Ureter (tissue), 1 donor: ENCODE measurements at regions not wholly inside any gene's neighbourhood (a gene's known extent, or its start where the extent isn't known, plus 50 kb on each side); places are given as distances from the start of the nearest gene placed in this dataset.
"Not testable (repeated sequence)": the region's sequence is repeated elsewhere in the genome, so short reads cannot be mapped to it uniquely, and the experiment has no call there.

Source experiments
- DNase-seq: peaks from one replicate; pipeline ENCODE4 v3.0.0-alpha.2; 2020; ENCODE audit warnings: low spot score
- donor health status: DM: yes; HTN: yes; CAD: no.

DNA sequence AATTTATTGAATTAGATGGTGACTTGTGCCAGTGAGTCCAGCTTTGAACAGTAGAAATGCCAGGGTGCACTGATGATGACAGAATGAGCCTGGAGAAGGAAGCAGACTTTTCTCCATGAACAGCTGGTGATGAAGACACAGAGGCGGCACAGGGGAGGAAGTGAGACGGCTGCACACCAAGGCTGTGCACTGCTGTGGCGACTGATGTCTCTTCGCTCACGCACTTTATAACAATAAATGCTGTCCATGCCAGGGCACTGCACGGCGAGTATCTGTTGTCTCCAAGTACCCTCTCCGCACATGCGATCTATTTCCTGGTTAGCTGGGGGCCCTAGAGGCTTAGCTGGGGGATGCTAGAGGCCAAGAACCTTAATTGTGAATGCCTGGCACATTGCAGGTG is 175.2 kb downstream of the TMEM200C start:
- DNase-seq: no peak

DNA sequence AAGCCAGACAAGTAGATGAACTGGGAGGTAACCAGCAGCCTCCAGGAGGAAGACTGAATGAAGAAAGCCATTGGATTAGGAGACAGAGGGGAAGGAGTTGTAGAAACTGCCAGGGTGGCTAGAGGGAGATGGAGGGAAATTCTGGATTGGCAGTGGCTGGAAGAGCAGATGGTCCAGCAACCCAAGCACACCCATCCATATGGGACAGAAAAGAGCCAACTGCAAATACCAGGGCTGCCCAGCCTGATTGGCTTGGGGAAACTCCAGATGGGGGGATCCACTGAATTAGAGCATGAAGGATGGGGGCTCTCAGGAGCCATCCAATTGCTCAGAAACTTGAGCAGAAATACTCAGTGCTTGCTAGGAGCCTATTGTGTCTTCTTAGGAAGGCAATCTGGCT is 173.5 kb upstream of the EPB41L3 start:
- DNase-seq: no peak

DNA sequence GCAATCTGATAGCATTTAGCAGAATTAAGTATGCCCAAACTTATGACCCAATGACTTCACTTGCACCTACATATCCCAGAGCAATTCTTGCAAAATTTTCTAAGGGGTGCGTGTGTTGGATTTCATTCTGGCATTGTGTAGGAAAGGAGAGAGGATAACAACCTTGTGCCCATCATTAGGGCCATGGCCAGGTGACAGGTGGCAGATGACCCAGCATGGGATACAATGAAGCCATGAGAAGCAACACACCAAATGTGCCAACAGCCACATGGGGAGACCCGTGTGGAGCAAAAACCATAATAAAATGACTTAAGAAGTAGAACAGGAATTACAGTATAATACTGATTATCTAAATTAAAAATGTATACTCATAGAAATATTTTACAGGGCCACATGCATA is 166.9 kb upstream of the EPB41L3 start:
- no peak for DNase-seq

DNA sequence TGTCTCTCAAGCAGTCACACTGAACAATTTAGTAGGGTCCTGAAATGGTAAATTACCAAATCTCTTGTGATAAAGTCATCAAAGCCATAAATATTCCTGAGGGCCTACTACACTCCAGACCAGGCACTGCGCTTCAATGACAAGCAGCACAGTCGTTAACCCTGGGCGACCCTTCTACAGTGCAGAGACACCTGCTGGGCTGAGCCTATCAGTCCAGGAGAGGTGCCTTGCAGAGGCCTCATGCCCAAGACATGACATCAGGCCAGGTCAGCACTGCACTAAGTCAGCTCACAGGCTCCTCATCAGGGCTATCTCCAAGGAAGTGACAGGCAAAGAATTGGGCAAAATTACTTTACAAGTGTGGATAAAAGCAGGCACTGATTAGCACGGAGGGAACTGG is 166.4 kb upstream of the EPB41L3 start:
- DNase-seq: no peak

DNA sequence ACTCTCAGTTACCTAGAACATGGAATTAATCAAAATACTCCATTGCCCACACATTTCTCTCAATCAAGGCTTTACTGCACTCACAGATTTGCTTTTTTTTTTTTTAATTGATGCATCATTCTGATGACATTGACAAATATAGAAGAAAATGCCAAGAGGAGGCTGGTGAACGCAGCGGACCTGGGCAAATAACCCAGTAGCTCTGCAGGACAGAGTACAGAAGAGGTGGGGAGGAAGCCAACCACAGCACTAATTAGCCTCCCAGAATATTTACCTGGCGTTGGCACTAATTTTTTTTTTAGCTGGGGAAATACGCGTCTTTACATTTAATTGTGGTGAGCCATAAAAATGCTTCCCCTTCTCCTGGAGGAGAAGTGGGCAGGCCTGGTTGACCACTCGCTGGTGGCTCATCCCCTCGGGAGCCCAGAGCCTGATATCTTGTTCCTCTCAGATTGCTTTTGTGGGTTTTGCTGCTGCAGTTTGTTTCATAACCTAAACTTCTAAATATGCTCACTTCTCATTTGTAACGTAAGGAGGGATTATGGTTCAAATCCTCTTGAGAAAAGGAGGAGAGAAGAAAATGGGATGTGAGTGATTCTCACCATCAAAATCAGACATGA is 165.8 kb upstream of the EPB41L3 start:
- DNase-seq: no peak

DNA sequence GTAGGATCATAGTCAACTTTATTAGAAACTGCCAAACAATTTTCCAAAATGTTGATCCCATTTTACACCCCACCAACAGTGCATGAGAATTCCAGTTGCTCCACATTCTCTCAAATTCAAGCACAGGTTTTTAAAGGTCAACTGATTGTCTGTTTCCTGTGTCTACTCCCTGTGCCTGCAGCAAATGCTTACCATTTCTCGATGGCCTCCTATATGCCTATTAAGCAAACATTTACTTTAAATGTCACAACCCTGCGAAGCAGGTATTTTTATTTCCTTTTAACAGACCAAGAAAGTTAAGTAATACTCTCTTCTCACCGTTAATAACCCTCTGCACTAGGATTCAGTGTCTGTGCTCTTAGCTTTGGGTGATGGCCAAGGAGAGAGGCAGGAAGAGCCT is 163.8 kb upstream of the EPB41L3 start:
- no peak for DNase-seq

DNA sequence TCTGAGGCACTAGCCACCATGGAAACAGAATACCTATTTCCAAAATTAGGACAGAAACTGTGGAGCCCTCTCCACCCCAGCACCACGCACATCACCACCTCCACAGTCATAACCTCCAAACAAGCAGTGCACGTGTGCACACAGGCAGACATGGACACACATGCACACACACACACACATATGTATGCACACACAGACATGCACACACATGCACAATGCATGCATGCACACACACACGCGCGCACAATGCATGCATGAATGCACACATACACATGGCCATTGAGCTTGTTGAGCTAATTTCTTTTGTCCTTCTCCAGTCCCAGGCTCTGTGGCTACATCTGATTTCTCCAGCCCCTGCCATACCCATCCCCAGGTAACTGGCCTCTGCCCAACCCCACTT is 161.6 kb upstream of the EPB41L3 start:
- no peak for DNase-seq

DNA sequence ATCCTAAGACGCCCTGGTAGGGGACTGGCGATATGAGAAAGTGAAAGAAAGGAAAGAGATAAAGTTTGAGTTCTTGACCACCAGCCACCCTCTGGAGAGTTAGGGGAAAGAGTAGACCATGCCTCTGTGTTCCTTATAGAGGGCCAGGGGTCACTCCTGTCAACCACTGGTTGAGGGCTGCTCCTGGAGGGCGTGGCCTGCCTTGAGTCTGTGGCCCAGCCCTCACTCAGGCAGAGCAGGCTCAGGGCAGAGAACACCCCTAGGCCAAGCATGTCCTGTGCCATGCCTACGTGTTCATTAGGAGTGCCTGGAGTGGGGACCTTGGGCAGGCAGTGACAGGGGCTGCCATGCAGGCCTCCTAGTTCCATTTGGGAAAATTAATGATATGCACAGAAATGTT is 161.1 kb upstream of the EPB41L3 start:
- no peak for DNase-seq

DNA sequence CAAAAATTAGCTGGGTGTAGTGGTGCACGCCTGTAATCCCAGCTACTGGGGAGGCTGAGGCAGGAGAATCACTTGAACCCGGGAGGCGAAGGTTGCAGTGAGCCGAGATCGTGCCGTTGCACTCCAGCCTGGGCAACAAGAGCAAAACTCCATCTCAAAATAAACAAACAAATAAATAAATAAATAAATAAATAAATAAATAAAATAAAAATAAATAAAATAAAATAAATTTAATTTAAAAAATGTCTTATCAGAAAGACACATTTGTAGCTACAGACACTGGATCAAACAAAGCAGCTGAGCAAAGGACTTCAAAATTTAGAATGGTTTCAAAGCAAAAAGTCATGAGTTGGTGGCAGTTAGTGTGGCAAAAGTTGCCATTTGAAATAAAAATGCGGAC is 158.2 kb upstream of the EPB41L3 start:
- DNase-seq: not testable (repeated sequence)

DNA sequence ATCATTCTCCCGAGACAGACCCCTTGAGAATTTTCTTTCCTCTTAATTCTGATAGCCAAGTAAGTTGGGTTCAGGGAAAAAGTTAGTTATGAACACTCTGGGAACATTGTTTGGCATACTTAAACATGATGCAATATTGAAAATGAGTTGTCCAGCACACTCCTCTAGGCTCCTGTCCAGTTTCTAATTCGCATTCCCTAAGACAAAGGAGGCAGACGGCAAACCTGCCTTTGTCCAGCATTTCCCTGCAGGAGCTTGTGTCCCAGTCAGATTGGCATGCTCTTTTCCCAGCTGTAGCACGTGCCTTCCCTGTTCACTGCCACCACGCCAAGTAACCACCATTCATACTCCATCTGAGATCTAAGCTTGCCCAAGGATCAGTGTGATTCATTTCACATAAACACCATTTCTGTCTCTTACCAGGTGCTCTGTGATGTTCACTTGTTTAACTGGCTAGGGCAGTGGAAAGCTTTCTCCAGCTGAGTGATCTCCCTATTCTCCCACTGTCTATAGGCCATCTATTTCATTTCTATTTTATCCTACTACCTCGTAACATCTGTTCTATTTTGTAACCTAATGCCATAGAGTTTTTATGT is 150.0 kb upstream of the EPB41L3 start:
- no peak for DNase-seq

DNA sequence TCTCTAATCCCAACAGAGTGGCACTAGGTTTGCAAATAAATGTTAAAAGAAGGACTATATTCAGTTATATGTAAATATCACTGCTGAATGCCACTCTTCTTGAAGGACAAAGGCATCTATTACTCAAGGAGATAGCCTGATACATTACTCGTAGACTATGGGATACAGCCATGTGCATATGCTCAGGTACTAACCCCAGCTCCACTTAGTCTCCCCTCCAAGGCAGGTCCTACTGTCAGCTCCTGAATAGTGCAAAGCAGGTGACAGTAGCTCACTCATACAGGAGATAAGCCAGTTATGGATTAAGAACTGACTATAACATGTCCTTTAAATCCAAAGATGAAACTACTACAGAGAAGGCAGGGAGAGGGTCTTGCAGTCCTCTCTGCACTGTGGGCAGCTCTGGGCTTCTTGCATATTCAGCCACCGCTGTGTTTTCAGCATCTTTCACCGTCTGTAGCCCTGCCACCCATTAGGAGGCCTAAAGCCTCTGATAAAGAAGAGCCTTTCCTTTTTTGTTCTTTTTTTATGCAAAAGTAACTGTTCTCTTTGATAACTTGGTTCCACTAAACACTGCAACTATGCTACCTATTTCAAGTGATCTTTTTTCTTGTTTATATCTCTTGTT is 135.1 kb upstream of the EPB41L3 start:
- no peak for DNase-seq

DNA sequence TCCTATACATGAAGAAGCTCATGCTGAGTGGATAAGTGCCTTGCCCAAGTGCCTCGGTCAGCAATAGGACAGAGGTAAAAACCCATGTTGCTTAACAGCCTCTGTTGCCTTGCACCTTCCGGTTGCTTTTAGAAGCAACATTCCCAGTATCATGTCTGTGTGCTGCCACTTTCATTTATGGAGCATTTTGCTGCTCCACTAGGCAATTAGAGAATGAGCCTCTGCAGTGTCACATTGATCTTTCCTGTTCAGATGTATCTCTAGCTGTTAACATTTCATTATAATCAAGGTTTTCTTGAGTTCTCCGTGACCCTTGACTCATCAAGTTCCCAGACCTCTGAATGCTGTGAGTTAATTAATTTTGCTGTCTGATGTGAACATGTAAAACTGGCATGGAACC is 134.5 kb upstream of the EPB41L3 start:
- no peak for DNase-seq

DNA sequence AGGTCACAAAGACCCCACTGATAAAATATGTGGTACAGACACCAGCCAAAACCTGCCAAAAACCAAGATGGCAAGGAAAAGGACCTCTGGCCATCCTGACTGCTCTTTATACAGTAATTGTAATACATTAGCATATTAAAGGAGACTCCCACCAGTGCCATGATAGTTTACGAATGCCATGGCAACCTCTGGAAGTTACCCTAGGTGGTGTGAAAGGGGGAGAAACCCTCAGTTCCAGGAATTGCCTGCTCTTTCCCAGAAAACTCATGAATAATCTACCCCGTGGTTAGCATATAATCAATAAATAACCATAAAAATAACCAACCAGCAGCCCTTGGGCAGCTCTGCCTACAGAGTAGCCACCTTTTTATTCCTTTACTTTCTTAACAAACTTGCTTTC is 129.8 kb upstream of the EPB41L3 start:
- DNase-seq: no peak

DNA sequence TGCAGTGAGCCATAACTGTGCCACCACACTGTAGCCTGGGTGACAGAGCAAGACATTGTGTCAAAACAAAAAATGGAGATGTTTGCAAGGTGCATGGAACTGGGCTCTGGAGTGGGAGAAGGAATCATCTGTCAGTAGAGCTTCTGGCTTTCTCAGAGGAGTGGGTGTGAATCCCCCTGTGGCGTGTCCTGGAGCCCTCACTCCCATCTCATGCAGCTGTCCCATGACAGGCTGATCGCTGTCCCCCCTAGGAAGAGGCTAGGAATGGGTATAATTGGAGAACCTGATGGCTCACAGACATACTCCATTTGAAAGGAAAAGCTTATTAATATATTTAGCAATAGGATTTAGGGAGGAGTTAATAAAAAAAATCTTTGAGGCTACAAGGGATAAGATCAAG is 125.8 kb upstream of the EPB41L3 start:
- DNase-seq: no peak

DNA sequence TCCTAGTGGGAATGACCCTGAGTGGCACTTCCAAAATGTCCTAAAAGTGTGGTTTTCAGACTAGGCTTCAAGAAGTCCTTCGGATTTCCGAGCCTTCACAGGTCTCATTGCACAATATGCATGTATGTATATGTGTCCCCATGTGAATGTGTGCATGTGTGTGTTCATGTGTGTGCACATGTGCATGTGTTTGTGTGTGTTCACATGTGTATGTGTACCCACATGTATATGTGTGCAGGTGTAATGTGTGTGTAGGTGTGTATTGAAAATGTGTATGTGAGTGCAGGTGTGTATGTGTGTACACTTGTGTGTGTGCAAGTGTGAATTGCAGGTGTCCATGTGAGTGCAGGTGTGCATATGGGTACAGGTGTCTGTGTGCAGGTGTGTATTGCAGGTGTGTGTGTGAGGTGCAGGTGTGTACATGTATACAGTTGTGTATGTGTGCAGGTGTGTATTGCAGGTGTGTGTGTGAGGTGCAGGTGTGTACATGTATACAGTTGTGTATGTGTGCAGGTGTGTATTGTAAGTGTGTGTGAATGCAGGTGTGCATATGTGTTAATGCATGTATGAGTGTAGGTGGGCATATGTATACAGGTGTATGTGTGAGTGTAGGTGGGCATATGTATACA is 124.4 kb upstream of the EPB41L3 start:
- no peak for DNase-seq

DNA sequence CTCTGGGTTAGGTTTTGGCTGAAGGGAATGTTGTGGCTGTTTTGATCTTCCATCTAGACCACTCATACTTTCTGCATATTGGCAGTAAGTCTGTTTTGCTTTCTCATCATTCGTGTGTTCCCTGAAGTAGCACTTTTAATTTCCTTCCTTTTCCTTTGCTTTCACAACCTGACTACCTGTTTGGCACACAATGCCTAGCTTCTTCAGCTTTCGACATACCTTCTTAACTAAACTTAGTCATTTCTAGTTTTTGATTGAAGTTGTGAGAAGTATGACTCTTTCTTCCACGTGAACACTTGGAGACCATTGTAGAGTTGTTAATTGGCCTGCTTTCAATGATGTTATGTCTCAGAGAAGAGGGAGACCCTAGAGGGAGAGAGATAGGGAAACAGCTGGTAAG is 123.6 kb upstream of the EPB41L3 start:
- DNase-seq: no peak

DNA sequence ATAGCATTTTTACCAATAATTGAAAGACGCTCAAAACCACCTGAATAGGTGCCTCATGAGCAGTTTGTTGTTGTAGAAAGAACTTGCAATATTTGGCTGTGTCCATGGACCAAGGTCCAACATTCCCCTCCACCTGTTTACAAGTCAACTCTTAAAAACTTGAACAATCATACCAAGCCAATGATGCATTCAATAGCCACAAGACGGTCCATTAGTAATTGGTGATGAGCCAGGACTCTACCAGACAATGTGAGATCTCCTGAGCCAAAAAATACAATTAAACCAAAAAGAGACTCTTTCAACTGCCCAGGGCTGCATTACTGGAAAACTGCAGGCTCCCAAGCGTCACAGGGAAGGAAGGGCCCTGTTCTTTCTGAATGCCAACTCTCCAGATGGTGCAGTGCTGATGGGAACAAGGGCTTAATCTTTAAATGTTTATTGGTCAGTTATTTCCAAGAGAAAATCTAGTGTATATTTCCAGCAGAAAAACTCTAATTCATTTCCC is 118.8 kb upstream of the EPB41L3 start:
- no peak for DNase-seq

DNA sequence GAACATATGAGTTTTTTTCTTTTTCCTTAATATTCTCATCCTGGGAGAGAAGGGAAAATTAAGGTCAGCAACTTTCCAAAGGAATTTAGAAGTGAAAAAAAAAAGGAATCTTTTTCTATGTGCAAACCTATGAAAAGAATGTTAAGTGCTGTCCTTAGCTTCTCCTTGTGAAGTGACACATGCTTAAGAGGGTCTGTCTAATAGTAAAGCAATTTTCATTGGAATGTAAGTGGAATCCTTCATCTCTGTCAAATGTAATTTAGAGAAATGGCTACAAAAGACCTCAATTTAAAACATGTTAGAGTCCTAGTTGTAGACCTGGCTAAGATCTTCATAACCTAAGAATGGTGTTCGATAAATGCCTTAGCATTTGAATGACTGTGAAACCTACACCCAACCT is 117.4 kb upstream of the EPB41L3 start:
- DNase-seq: no peak

DNA sequence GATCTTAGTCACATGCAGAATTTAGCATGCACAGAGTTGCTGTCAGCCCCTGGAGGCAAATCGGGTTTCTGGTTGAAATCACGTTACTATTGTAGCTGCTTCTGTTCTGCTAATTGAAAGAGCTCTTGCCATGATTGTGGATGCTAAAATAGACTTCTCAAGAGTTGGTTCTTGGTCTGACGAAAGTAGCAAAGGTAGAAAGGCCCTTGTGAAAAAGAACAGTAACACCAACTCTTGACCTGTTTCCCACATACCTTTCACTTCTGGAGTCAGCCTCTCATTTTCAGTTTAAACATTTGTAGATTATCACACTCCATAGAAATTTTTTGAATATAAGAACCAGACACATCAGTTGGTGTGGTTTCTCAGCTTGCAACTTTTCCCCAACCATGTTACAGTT is 110.0 kb upstream of the EPB41L3 start:
- DNase-seq: no peak

DNA sequence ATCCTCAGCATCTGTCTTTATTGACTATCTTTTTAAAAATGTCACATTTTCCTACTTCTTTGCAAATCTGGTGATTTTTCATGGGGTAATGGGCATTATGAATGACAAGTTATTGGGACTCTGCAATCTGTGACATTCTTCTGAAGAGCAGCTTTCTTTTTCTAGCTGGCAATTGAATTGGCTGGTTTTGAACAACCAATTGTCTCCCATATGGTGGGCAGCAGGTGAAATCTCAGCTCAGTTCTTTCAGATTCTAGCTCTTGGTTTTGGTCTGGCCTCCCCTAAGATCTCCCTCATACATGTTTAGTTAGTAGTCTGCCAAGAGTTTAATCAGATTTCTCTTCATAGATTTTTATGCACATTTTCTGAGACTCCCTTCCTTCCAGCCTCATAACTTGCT is 107.9 kb upstream of the EPB41L3 start:
- DNase-seq: no peak

DNA sequence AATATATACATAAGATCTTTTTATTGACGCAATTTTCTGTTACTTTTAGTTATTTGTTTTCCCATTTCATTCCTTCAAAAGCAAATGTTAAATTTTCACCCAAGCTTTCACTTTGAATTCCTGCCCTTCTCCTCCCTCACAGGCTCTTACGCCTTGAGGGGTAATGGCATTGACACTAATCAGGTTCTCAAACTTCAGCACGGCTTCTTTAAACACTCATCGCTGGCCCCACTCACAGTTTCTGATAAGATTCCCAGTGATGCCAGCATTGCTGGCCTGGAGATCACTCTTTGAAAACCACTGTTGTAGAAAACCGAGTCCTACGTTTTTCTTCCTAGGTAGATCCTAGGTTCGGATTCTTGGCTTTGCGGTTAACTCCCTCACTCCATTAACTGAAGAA is 105.6 kb upstream of the EPB41L3 start:
- DNase-seq: no peak

DNA sequence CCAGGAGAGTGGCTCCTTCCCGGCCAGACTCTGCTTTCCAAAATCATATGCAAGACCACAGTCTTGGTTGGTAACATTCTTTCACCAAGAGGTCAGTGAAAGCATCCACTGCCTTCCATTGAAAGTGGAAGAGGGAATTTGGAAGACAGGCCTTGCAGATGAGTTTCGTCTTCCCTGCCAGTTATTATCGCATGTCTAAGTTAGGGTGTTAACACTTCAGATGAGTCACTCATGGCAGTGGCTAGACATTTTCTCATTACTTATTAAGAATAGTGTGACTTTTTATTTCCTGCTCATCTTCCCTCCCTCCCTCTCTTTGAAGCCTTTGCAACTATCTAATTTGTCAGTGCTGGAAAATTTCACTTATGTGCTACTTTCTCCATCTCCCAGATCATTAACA is 102.9 kb upstream of the EPB41L3 start:
- DNase-seq: no peak

DNA sequence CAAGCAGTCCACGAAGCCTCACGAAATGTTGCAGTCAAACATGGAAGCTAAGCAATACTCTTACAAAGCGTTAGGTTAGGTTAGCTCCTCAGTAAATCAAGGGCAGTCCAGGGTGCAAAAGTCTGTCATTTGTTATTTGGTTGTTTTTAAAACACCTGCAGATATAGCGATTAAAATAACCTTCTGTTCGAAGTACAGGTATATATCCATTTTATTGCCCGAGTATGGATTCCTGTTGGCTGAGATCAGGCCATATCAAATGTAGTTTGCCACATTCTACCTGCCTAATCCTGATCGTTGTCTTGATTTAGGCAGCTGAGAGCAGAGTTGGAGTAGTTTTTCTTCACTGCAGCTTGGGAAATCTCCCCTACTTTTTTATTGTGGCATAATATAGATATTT is 99.5 kb upstream of the EPB41L3 start:
- no peak for DNase-seq
